Activated naive CD8-positive, alpha-beta T cell treated with anti-CD3 and anti-CD28 coated beads for 36 hours (primary cell): ENCODE measurements at regions not wholly inside any gene's neighbourhood (a gene's known extent, or its start where the extent isn't known, plus 50 kb on each side); places are given as distances from the start of the nearest gene placed in this dataset.

Experiments used
- DNase-seq: peaks from one replicate; pipeline ENCODE4 v3.0.0; 2021
- H3K27ac Mint-ChIP-seq: one replicate; pipeline ENCODE4 v1.8.0; 2022; ENCODE audit warnings: mild to moderate bottlenecking, moderate library complexity, mixed read lengths
- H3K27me3 Mint-ChIP-seq: one replicate; pipeline ENCODE4 v1.8.0; 2022; ENCODE audit warnings: mild to moderate bottlenecking, mixed read lengths
- H3K36me3 Mint-ChIP-seq: one replicate; pipeline ENCODE4 v1.8.0; 2021; ENCODE audit warnings: mild to moderate bottlenecking, mixed read lengths
- H3K4me1 Mint-ChIP-seq: one replicate; pipeline ENCODE4 v1.8.0; 2021; ENCODE audit warnings: mixed read lengths
- H3K4me3 Mint-ChIP-seq: one replicate; pipeline ENCODE4 v1.8.0; 2022; ENCODE audit warnings: mild to moderate bottlenecking, moderate library complexity, mixed read lengths
- H3K9me3 Mint-ChIP-seq: one replicate; pipeline ENCODE4 v1.8.0; 2022; ENCODE audit warnings: mixed read lengths

- H3K27me3 Mint-ChIP-seq: peaks cover 17% of the 10 kb centered on the region
- DNase-seq: no peak
Measured at GRCh38 chr10:8507156-8507555, 452.7 kb downstream of the GATA3 start.

DNA sequence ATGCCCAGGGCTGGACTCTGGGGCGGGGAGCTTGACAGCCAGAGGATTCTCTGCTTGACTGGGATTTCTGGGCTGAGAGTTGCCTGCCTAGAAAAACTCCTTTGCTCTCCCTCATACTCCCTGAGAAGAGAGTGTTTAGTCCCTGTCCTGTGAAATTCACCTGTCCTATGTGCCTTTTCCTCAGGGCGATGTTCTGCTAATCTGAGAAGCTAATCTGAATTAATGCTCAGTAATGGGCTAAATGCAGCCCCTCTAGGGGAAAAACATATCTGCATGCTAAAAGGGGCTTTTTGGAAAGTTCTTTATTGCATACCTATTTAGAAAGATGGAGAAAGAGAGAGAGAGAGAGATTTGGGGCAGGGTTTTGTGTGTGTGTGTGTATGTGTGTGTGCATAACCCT, 454.4 kb downstream of the GATA3 start:
- no peak for DNase-seq
- Mint-ChIP-seq H3K9me3 (no peaks in the 10 kb centered on the region), H3K27me3 (peaks cover 16% of the 10 kb centered on the region), H3K4me1 (no peaks in the 10 kb centered on the region), H3K27ac (no peak overlapping the region), H3K36me3 (no peaks in the 10 kb centered on the region), H3K4me3 (no peak overlapping the region)

More at GRCh38 chr10:8507156-8507555, 452.7 kb downstream of the GATA3 start:
- Mint-ChIP-seq H3K4me3 (no peak overlapping the region), H3K27ac (no peak overlapping the region), H3K36me3 (no peaks in the 10 kb centered on the region), H3K9me3 (no peaks in the 10 kb centered on the region), H3K4me1 (no peaks in the 10 kb centered on the region)

DNA sequence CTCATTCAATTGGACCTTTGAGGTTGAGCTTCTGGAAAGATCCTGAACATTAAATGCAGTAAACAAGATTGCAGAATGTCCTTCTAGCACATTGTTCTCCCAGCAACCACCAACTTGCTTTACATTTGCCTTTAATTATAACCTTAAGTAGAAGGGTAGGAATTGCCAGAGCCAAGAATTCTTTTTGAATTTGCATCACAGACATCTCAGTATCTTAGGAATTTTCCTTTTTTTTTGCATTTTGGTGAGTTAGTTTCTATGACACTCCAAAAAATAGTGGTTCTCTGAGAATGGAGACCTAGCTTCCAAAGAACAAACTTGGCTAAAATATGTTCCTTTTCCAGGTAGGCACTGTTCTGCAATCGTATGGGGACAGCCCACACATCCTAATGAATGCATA, 456.0 kb downstream of the GATA3 start:
- Mint-ChIP-seq H3K4me1 (no peaks in the 10 kb centered on the region), H3K27me3 (peaks cover 11% of the 10 kb centered on the region), H3K4me3 (no peak overlapping the region), H3K9me3 (no peaks in the 10 kb centered on the region), H3K36me3 (no peaks in the 10 kb centered on the region), H3K27ac (no peak overlapping the region)
- no peak for DNase-seq

DNA sequence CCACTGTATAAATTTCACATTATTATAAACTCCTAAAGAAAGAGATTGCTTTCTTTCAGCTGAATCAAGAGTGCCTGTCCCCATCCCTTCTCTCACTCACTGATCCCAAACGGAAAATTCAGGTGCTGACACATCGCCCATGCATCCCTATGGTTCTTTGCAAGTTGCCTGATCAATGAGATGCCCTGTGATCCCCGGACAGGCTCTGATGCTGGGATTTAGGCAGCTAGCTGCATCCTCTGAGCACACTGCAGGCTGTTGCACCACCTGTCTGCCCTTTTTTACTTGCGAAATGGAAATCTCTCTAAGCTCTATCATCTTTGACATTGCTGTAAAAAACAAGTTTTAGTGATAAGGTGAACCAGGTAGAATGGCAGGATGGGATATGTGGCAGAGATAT, 456.5 kb downstream of the GATA3 start:
- no peaks in the 10 kb centered on the region for H3K4me1 Mint-ChIP-seq
- no peaks in the 10 kb centered on the region for H3K9me3 Mint-ChIP-seq
- no peak for DNase-seq
- no peak overlapping the region for H3K4me3 Mint-ChIP-seq
- peaks cover 11% of the 10 kb centered on the region for H3K27me3 Mint-ChIP-seq
- no peaks in the 10 kb centered on the region for H3K36me3 Mint-ChIP-seq
- no peak overlapping the region for H3K27ac Mint-ChIP-seq

DNA sequence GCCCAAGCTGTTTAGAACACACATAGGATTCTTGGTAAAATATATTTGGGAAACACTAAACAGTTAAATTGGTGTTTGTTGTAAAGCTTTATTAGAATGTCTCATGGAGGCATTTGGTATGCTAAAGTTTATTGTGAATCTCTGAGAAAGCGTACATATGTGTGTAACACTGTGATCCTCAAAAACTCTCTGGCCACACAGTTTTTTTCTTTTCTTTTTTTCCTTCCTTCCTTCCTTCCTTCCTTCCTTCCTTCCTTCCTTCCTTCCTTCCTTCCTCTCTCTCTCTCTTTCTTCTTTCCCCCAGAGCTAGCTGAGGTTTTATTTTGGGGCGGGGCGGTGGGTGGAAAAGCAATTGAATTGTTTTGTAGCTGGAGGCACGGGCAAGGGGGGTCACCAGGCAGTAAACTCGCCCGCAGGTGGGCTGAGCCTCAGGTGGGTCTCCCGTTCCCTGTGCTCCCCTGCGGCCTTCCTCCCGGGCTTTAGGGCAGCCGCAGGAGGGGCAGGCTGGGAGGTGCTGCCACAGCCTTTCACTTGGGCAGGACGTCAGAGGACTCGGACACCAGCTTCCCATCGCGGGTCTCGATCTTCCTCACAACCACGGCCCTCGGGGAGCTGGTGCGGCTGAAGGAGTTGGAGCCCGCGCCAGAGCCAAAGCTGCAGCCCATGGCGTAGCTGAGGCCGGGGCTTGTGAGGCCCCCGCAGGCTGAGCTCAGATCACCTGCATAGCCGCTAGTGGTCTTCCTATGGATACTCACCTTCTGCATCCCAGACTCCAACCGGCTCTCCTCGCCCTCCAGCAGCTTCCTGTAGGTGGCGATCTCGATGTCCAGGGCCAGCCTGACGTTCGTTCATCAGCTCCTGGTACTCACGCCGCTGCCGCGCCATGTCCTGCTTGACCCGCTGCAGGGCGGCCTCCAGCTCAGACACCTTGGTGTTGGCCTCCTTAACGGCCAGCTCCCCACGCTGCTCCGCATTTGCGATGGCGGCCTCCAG, 459.0 kb downstream of the GATA3 start:
- DNase-seq: no peak
- Mint-ChIP-seq H3K27me3 (peaks cover 14% of the 10 kb centered on the region), H3K9me3 (no peaks in the 10 kb centered on the region), H3K4me1 (no peaks in the 10 kb centered on the region), H3K36me3 (no peaks in the 10 kb centered on the region), H3K27ac (no peak overlapping the region), H3K4me3 (no peak overlapping the region)

GRCh38 chr10:8520382-8520781, 465.9 kb downstream of the GATA3 start:
- H3K36me3 Mint-ChIP-seq: no peaks in the 10 kb centered on the region
- H3K9me3 Mint-ChIP-seq: peaks cover 1% of the 10 kb centered on the region
- no peak for DNase-seq
- peaks cover 8% of the 10 kb centered on the region for H3K27me3 Mint-ChIP-seq
- no peak overlapping the region for H3K4me3 Mint-ChIP-seq
- H3K27ac Mint-ChIP-seq: no peak overlapping the region
- no peaks in the 10 kb centered on the region for H3K4me1 Mint-ChIP-seq

GRCh38 chr10:8527773-8528172, 473.3 kb downstream of the GATA3 start:
- no peak for DNase-seq
- Mint-ChIP-seq H3K36me3 (no peaks in the 10 kb centered on the region), H3K4me1 (peaks cover 5% of the 10 kb centered on the region), H3K4me3 (no peak overlapping the region), H3K27ac (no peak overlapping the region), H3K27me3 (peaks cover 2% of the 10 kb centered on the region), H3K9me3 (no peaks in the 10 kb centered on the region)

DNA sequence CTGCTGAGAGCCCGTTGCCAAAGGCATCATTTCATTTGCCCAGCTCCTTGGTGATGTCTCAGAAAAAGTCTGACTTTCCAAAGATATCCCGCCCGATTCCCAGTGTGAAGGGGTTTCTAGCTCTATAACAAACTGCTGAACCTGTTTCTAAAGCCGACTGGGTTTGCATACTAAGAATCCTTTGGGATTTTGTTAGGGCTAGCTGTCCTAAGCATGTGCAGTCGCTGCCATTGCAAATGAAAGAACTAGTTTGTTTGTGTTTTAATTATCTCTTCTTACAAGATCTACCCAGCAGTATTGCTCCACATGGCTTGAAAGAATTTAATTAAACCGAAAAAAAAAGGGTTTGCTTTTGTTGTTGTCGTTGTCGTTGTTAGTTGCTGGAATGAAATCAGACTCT, 476.6 kb downstream of the GATA3 start:
- H3K27ac Mint-ChIP-seq: no peak overlapping the region
- peaks cover 5% of the 10 kb centered on the region for H3K4me1 Mint-ChIP-seq
- no peaks in the 10 kb centered on the region for H3K36me3 Mint-ChIP-seq
- no peak overlapping the region for H3K4me3 Mint-ChIP-seq
- H3K27me3 Mint-ChIP-seq: no peaks in the 10 kb centered on the region
- H3K9me3 Mint-ChIP-seq: no peaks in the 10 kb centered on the region
- DNase-seq: no peak

- peaks cover 5% of the 10 kb centered on the region for H3K4me1 Mint-ChIP-seq
- H3K4me3 Mint-ChIP-seq: no peak overlapping the region
- DNase-seq: no peak
- no peak overlapping the region for H3K27ac Mint-ChIP-seq
- no peaks in the 10 kb centered on the region for H3K36me3 Mint-ChIP-seq
- H3K27me3 Mint-ChIP-seq: no peaks in the 10 kb centered on the region
- H3K9me3 Mint-ChIP-seq: no peaks in the 10 kb centered on the region
Measured at GRCh38 chr10:8532647-8533046, 478.2 kb downstream of the GATA3 start.

DNA sequence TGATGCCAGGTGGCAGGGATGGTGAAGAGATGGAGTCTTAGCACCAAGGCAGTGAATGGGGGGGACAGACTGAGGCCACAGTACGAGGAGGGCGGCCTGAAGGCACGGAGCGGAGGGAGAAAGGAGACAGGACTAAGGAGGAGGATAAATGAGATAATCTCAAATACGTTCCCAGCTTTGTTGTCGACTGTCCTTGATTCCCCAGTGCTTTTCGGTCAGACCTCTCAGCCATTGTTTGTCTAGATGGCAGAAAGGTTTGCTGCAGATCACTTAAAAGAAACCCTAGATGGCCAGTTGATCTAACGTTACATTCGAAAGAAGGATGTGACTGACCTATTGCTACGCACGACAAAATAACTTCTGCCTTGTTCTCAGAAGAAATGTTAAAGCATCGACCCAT, 479.0 kb downstream of the GATA3 start:
- no peak overlapping the region for H3K4me3 Mint-ChIP-seq
- no peaks in the 10 kb centered on the region for H3K36me3 Mint-ChIP-seq
- DNase-seq: no peak
- H3K4me1 Mint-ChIP-seq: peaks cover 5% of the 10 kb centered on the region
- no peaks in the 10 kb centered on the region for H3K9me3 Mint-ChIP-seq
- H3K27ac Mint-ChIP-seq: no peak overlapping the region
- H3K27me3 Mint-ChIP-seq: no peaks in the 10 kb centered on the region

DNA sequence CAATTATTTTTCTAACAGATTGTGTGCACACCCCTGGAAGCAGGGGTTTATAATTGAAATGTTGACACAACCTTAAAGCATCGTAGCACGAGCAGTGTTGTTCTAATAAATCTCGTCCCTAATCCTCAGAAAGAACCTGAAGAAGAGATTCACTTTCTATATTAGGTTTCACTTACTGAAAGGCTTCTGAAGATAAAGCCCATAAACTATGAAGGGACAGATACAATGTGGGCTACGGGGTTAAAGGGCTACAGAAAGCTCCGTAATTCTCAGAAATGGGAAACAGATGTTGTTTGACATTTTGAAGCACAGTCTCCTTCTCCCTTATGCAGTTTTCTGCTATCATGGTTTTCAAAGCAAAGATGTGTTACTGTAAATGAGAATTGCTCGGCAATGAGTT, 479.6 kb downstream of the GATA3 start:
- no peaks in the 10 kb centered on the region for H3K27me3 Mint-ChIP-seq
- peaks cover 5% of the 10 kb centered on the region for H3K4me1 Mint-ChIP-seq
- H3K36me3 Mint-ChIP-seq: no peaks in the 10 kb centered on the region
- no peak for DNase-seq
- no peak overlapping the region for H3K4me3 Mint-ChIP-seq
- H3K9me3 Mint-ChIP-seq: no peaks in the 10 kb centered on the region
- H3K27ac Mint-ChIP-seq: no peak overlapping the region

GRCh38 chr10:8534891-8535290, 480.4 kb downstream of the GATA3 start:
- DNase-seq: no peak
- H3K9me3 Mint-ChIP-seq: peaks cover 1% of the 10 kb centered on the region
- H3K36me3 Mint-ChIP-seq: no peaks in the 10 kb centered on the region
- no peak overlapping the region for H3K27ac Mint-ChIP-seq
- peaks cover 5% of the 10 kb centered on the region for H3K4me1 Mint-ChIP-seq
- no peak overlapping the region for H3K4me3 Mint-ChIP-seq
- H3K27me3 Mint-ChIP-seq: no peaks in the 10 kb centered on the region

GRCh38 chr10:8539056-8539455, 484.6 kb downstream of the GATA3 start:
- Mint-ChIP-seq H3K4me1 (peaks cover 5% of the 10 kb centered on the region), H3K4me3 (no peak overlapping the region), H3K36me3 (no peaks in the 10 kb centered on the region), H3K27me3 (no peaks in the 10 kb centered on the region), H3K27ac (no peak overlapping the region), H3K9me3 (peaks cover 1% of the 10 kb centered on the region)
- no peak for DNase-seq

DNA sequence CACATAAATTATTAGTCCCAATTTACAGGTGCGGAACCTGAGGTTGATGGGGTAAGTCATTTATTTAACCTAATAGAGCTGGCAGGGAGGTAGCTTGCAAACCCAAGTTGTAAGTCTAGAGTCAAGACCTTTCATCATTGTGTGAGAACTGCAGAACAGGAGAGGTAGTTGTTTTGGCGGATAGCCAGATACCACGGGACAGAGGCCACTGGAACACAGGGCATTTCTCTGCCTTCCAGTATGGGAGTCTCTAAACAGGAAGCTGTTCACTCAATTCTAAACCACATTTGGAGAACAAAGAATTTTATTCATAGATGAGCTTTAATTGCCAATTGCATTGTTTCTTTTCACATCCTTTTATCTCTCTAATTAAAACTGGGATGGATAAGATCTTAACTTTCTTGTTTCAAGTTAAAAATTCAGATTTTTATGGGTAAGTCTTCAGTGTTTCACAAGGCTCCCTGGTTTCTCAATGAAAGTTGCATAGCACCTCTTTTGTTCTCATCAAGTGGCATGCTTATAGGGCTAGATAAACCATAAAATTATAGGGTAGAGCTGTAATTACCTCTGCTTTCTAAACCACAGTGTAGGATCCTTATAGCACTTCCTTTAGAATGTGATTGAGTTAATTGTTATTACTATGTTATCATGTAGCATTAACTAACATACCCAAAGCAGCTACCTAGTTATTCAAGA, 489.0 kb downstream of the GATA3 start:
- no peak overlapping the region for H3K27ac Mint-ChIP-seq
- peaks cover 5% of the 10 kb centered on the region for H3K4me1 Mint-ChIP-seq
- no peak overlapping the region for H3K4me3 Mint-ChIP-seq
- no peak for DNase-seq
- H3K9me3 Mint-ChIP-seq: peaks cover 2% of the 10 kb centered on the region
- H3K36me3 Mint-ChIP-seq: no peaks in the 10 kb centered on the region
- H3K27me3 Mint-ChIP-seq: no peaks in the 10 kb centered on the region

GRCh38 chr10:8544057-8544380, 489.5 kb downstream of the GATA3 start:
- Mint-ChIP-seq H3K4me1 (peaks cover 5% of the 10 kb centered on the region), H3K36me3 (no peaks in the 10 kb centered on the region), H3K4me3 (no peak overlapping the region), H3K9me3 (peaks cover 2% of the 10 kb centered on the region), H3K27ac (no peak overlapping the region), H3K27me3 (no peaks in the 10 kb centered on the region)
- DNase-seq: no peak

DNA sequence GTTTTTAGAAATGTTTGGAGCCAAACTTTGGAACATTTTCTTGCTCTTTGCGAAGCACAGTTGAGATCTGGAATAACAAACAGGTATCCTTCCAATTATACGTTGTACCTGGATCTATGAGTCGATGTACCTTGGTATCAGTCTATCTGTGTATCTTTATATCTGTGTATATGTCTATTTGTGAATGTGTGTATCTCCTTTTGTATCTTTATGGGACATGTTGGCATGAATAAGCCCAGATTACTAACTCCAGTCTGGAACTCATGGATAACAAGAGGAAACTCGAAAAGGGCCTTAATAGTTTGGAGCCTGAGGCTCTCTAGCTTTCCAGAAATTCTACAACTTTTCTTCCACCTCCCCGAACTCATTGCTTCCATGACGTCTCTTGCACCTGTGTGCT, 490.0 kb downstream of the GATA3 start:
- H3K36me3 Mint-ChIP-seq: no peaks in the 10 kb centered on the region

More for the DNA sequence above, 490.0 kb downstream of the GATA3 start:
- H3K27me3 Mint-ChIP-seq: no peaks in the 10 kb centered on the region
- no peak overlapping the region for H3K4me3 Mint-ChIP-seq
- peaks cover 5% of the 10 kb centered on the region for H3K4me1 Mint-ChIP-seq
- no peak overlapping the region for H3K27ac Mint-ChIP-seq
- H3K9me3 Mint-ChIP-seq: peaks cover 2% of the 10 kb centered on the region
- no peak for DNase-seq
